Hepatocyte (in vitro differentiated cells): ENCODE measurements at regions not wholly inside any gene's neighbourhood (a gene's known extent, or its start where the extent isn't known, plus 50 kb on each side); places are given as distances from the start of the nearest gene placed in this dataset.

Experiments
- EZH2 ChIP-seq: fragments of 200-600 bp; sonication (generic); IDR thresholded peaks from 2 replicates; pipeline ENCODE4 v1.6.1; 2016; ENCODE audit warnings: antibody characterized with exemption, mild to moderate bottlenecking, borderline replicate concordance
- TF ChIP-seq, protein P1 (sequence below): fragments of 200-600 bp; sonication (generic); IDR thresholded peaks from 2 replicates; pipeline ENCODE4 v1.5.1; 2016; ENCODE audit warnings: antibody characterized with exemption, mild to moderate bottlenecking; ENCODE audit not compliant: poor library complexity

DNA sequence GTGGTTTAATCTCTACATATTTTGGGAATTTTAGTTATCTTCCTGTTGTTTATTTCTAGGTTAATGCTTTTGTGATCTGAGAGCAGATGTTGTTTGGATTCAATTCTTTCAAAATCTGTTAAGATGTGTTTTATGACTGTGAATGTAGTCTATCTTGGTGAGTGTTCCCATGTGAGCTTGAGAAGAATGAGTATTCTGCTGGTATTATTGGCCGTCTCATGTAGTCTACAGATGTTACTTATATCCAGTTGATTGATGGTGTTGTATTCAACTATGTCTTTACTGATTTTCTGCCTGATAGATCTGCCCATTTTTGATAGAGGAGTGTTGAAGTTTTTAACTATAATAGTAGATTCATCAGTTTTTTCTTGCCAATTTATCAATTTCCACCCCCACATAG, 141.4 kb upstream of the FOXP2 start:
- TF ChIP-seq, protein P1, sequence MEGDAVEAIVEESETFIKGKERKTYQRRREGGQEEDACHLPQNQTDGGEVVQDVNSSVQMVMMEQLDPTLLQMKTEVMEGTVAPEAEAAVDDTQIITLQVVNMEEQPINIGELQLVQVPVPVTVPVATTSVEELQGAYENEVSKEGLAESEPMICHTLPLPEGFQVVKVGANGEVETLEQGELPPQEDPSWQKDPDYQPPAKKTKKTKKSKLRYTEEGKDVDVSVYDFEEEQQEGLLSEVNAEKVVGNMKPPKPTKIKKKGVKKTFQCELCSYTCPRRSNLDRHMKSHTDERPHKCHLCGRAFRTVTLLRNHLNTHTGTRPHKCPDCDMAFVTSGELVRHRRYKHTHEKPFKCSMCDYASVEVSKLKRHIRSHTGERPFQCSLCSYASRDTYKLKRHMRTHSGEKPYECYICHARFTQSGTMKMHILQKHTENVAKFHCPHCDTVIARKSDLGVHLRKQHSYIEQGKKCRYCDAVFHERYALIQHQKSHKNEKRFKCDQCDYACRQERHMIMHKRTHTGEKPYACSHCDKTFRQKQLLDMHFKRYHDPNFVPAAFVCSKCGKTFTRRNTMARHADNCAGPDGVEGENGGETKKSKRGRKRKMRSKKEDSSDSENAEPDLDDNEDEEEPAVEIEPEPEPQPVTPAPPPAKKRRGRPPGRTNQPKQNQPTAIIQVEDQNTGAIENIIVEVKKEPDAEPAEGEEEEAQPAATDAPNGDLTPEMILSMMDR: no peak
- TF ChIP-seq EZH2: no peak
